NB4 (cell line): ENCODE measurements at regions not wholly inside any gene's neighbourhood (a gene's known extent, or its start where the extent isn't known, plus 50 kb on each side); places are given as distances from the start of the nearest gene placed in this dataset.

ENCODE experiments used
- DNase-seq: peaks from one replicate; pipeline ENCODE4 v3.0.0; 2010; ENCODE audit warnings: low read depth
- H3K4me3 ChIP-seq: one replicate; pipeline ENCODE4 v1.5.1; 2011; ENCODE audit warnings: mild to moderate bottlenecking, low read depth, low read length, moderate library complexity
- CTCF ChIP-seq: IDR thresholded peaks from one replicate; pipeline ENCODE4 v1.5.1; 2012; ENCODE audit warnings: low read depth, low read length
- MAX ChIP-seq: IDR thresholded peaks from 2 replicates; pipeline ENCODE4 v1.6.1; 2011; ENCODE audit warnings: low read depth, low read length
- MYC ChIP-seq: IDR thresholded peaks from 2 replicates; pipeline ENCODE4 v1.6.1; 2011; ENCODE audit warnings: low read depth, low read length
- POLR2A ChIP-seq: IDR thresholded peaks from 2 replicates; pipeline ENCODE4 v1.6.1; 2011; ENCODE audit warnings: mild to moderate bottlenecking; ENCODE audit not compliant: insufficient read length; ENCODE audit errors: extremely low read depth

GRCh38 chr14:22095860-22096513 is 422.4 kb upstream of the OR4E1 start:
- no peak for TF ChIP-seq POLR2A
- TF ChIP-seq MYC, result no peak
- no peak for TF ChIP-seq CTCF
- no peak for TF ChIP-seq MAX
- no peak for DNase-seq
- H3K4me3 ChIP-seq, result no peak overlapping the region

- TF ChIP-seq MAX (no peak), CTCF (no peak), POLR2A (no peak), MYC (no peak)
- no peak for DNase-seq
- no peak overlapping the region for H3K4me3 ChIP-seq
These were observed 416.3 kb upstream of the OR4E1 start for GRCh38 chr14:22089940-22090339.

GRCh38 chr14:22088614-22089342 is 415.2 kb upstream of the OR4E1 start:
- no peak for DNase-seq
- no peak overlapping the region for H3K4me3 ChIP-seq
- TF ChIP-seq POLR2A (no peak), CTCF (no peak), MAX (no peak), MYC (no peak)

- no peak for DNase-seq
- TF ChIP-seq POLR2A (no peak), MAX (no peak), CTCF (no peak), MYC (no peak)
- H3K4me3 ChIP-seq, result no peak overlapping the region
These were observed 412.5 kb upstream of the OR4E1 start for GRCh38 chr14:22086131-22086530.

- TF ChIP-seq CTCF (peak; percentile 45), POLR2A (no peak)
- DNase-seq, result peak; percentile 56
- no peak overlapping the region for H3K4me3 ChIP-seq
These were observed 411.0 kb upstream of the OR4E1 start for GRCh38 chr14:22084393-22085281.
